A172 (cell line): ENCODE measurements at regions not wholly inside any gene's neighbourhood (a gene's known extent, or its start where the extent isn't known, plus 50 kb on each side); places are given as distances from the start of the nearest gene placed in this dataset.
A peak's percentile ranks its signal among the peaks of the same experiment; 100 is the strongest.
"Not testable (repeated sequence)": the region's sequence is repeated elsewhere in the genome, so short reads cannot be mapped to it uniquely, and the experiment has no call there.

ENCODE experiments used
- DNase-seq: peaks from one replicate; pipeline ENCODE4 v3.0.0-alpha.2; 2015; ENCODE audit warnings: low spot score

DNA sequence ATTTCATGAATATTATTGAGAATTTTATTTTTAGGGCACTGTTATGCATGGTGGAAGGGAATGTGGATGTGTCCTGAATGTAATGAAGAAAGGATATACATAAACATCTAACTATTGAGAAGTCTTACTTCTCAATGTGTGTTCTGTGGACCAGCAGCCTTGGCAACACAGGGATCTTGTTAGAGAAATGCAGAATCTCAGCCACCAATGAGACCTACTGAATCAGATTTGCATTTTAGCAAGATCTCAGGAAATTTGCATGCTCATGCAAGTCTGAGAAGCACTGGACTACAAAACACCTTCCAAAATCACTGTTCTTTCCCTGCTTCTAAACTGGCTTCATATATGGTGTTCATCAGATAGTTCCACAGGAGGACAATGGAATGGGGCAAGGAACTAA lies 139.7 kb upstream of the WDFY3 start:
- DNase-seq, result no peak

DNA sequence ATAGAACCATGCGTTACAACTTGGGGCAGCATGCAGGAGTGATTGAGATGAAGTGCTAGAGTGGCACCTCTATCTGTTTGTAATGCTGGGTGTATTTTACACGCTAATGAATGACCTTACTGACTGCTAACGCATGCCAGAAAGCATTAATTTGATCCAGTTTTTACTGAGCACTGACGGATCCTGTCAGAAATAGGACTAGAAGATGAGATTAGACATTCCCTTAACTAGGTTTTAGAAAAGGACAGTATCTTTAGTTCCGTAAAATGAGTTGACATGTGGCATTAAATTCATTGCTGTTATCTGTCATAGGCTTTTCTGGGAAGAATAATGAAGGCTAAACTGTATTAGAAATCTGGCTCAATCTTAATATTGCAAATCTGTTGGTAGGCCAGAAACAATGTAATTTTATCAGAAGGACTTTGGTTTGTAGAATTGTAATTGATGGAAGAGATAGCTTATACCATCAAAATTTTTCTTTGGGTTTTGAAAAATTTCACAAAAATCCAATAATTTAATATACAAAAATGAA lies 140.4 kb upstream of the WDFY3 start:
- DNase-seq, result no peak

DNA sequence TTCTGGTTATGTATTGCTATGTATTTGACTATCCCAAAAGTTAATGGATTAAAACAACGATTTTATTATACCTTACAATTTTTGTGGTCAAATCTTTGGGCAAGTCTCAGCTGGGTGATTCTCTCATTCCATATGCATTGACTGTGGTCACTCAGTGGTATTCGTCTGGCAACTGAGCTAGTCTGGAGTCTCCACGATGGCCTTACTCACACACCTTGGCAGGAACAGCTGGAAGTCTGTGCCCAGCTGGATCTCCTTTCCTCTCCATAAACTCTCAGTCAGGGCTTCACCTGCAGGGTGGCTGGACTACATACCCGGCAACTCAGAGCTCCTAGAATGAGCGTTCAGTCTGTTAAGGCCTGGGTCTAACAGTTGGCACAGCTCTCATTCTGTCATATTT lies 141.1 kb upstream of the WDFY3 start:
- peak; percentile 11 for DNase-seq

DNA sequence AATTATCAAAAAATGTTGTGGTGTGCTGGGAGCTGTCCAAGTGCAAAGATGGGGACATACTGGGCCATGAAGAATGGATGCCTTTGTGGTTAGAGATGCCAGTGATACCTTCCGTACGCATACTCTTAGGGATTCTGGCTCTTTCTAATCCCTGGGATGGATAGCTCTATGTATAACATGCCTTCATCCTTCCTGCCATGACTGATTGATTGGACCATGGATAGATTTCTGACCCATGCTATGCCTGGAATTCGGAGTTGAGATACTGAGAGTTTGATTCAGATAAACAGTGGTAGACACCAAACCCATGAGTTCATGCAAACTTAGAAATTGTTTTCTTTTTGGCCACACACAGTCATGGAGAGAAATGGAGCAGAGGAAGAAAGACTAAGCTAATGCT lies 147.2 kb upstream of the WDFY3 start:
- DNase-seq, result no peak

DNA sequence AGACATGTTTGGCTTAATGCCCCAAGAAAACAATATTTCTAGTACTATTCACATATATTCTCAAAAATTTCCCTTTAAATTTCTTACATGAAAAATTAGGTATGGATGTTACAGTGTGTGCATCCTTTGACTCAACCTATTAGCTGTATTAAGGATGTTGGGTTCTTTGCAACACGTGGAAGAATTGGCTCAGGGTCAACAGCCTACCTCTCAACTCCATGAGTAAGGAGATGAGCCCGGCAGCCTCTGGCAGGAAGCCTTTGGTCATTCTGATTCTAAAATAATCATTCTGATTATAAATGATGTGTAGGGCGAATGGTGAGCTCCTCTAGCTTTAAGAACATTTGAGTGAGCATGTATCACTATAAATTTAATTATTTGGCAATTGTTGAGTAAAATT lies 148.0 kb upstream of the WDFY3 start:
- no peak for DNase-seq

DNA sequence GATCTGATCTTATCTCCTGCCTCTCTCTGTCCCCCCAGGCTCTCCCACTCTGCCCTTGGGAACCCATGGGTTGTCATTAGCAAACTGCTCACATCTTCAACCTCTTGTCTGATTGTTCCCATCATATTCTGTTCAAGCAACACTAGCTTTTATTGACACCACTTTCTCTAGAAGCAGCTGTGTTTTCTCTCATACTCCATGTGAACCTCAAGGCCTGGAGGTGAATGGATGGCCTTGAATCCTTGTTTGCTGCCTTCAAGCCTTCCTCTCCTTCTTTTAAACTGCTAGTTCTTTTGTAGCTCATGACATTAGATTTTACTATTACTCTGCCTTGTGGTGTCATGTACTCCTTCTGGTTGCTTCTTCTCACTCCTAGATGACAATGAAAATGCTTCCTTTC lies 149.5 kb upstream of the WDFY3 start:
- DNase-seq, result no peak

DNA sequence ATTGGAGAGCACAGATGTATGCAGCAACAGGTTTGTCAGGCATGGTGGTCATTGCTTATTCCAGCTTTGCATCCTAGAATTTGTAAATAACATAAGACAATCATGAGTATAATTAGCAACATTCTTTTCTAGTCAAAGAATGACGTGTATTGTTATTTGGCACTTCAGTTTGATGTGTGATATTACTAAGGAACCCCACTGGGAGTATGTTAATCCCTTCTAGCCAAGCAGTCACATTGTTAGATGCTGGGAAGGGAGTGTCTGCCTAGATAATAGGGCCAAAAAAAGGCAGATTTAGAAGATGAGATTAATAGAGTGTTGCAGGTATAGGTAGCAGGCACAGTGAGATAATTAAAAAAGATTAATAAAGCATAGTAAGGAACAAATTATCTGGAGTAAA lies 159.2 kb upstream of the WDFY3 start:
- no peak for DNase-seq

DNA sequence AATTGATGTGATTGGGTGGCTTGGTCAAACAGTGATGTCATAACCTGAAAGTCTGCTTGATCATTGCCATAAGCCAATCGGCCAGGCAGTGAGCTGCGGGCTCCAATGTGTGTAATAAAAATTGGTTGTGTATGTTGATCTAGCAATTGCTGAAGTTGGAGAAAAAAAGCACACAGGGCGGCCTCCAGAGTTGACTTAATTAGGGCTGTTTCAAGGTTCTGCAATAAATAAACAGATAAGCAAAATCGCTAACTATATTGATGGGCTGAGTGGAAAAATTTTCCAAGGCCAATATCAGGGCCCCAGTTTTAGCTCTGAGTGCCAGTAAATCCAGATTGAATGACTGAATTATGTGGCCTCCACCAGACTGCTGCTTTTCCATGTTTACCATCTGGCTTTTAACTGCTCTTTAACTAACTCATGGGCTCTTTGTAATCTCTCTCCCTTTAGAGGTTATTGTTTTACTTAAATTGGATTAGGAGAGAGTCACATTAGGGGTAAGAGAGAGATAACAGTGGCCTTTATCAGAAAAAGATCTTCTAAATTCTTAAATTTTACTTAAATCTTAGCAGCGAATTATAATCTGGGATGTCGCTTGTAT lies 160.6 kb upstream of the WDFY3 start:
- no peak for DNase-seq

DNA sequence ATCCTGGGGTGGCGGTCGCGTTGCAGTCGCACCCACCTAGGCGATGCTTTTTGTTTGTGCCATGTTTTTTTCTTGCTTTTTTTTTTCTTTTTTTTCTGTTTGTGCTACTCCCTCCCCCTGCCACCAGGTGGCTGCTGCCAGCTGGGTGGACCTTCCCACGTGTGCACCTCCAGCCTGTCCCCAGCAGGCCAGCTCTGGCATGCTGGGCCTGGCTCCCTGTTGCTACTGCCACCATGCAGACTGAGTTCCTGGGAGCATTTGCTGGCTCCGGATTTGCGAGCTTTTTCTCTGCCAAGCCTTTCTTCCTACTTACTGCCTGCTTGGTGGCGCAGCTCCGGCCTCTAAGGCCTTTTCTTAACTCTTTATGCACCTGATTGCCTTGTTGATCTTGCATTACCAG lies 161.2 kb upstream of the WDFY3 start:
- peak; percentile 38 for DNase-seq

DNA sequence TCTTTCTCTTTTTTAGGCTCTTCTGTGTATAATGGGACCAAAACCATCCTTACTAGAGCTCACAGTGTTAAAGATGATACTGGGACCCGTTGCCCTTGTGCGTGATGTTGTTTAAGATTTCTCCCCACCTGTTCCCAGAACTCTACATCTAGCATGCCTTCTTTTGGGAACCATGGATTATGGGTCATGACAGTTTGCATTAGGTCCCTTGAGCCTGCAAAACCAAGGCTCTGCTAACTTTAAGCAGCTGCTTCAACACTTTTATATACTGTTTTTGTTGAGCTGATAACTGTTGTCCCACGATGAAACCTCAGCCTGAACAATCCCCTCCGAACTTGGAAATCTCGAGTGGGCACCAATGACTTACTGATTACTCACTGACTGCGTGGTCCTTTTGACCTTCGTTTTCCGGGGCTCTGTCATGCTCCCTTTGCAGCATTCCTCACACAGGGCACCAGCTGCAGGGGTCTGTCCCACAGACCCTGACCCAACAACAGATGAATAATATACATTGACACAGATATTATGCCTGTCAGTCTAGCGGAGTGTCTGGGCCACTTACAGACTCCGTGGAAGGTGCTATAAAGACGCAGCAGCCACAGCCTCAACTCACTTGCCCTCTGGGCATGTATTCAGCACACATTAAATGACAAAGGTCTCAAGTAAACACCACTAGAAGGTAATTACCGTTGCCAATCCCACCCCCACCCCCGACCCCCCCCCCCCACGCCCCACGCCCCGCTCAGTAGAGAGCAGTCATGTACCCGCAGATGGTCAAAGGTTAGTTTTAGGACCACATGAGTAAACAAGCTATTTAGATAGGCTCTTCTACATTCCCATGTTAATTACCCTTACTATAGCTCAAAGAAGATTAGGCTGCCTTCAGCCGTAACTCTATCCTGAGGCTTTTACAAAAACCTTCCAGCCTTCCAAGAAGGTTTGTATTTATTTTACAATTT lies 162.0 kb upstream of the WDFY3 start:
- DNase-seq, result no peak

DNA sequence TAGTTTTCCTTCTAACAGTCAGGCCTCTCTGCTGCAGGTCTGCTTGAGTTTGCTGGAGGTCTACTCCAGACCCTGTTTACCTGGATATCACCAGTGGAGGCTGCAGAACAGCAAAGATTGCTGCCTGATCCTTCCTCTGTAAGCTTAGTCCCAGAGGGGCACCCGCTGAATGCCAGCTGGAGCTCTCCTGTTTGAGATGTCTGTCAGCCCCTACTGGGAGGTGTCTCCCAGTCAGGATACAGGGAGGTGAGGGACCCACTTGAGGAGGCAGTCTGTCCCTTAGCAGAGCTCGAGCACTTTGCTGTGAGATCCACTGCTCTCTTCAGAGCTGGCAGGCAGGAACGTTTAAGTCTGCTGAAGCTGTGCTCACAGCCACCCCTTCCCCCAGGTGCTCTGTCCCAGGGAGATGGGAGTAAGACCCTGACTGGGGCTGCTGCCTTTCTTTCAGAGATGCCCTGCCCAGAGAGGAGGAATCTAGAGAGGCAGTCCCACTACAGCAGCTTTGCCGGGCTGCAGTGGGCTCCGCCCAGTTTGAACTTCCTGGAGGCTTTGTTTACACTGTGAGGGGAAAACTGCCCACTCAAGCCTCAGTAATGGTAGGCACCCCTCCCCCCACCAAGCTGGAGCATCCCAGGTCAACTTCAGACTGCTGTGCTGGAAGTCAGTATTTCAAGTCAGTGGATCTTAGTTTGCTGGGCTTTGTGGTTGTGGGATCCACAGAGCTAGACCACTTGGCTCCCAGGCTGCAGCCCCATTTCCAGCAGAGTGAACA lies 163.1 kb upstream of the WDFY3 start:
- not testable (repeated sequence) for DNase-seq

DNA sequence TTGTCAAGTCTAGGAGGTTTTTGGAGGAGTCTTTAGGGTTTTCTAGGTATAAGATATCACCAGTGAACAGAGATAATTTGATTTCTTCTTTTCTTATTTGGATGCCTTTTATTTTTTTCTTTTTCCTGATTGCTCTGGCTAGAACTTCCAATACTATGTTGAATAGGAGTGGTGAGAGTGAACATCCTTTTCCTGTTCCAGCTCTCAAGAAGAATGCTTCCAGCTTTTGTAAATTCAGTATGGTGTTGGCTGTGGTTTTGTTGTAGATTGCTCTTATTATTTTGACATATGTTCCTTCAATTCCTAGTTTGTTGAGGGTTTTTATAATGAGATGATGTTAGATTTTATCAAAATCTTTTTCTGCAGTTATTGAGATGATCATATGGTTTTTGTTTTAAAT lies 165.6 kb upstream of the WDFY3 start:
- no peak for DNase-seq

DNA sequence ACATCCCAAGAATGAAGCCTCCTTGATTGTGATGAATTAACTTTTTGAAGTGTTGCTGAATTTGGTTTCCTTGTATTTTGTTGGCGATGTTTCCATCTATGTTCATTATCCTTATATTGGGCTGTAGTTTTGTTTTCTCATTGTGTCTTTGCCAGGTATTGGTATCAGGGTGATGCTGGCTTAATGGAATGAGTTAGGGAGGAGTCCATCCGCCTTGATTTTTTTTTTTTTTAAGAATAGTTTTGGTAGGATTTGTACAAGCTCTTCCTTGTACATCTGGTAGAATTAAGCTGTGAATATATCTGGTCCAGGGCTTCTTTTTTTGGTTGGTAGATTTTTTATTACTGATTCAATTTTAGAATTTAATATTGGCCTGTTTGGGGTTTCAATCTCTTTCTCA lies 166.1 kb upstream of the WDFY3 start:
- no peak for DNase-seq

DNA sequence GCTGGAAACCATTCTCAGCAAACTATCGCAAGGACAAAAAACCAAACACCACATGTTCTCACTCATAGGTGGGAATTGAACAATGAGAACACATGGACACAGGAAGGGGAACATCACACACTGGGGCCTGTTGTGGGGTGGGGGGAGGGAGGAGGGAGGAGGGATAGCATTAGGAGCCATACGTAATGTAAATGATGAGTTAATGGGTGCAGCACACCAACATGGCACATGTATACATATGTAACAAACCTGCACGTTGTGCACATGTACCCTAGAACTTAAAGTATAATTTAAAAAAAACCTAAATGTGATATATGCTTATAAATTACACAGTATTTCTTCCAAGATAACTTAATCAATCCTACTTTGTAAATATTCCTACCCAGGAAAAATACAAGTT lies 173.3 kb upstream of the WDFY3 start:
- not testable (repeated sequence) for DNase-seq

DNA sequence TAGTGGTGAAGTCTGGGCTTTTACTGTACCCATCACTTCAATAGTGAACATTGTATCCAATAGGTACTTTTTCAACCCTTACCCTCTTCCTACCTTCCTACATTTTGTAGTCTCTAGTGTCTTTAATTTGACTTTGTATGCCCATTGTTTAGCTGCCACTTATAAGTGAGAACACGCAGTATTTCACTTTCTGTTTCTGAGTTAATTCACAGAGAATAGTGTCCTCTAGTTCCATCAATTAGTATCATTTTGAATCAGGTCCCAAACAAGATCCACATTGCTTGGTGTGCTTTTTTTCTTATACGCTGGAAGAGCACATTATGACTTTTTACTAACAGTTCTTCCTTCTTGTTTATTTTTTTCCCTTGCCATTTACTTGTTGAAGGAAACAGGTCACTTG lies 176.0 kb upstream of the WDFY3 start:
- no peak for DNase-seq

DNA sequence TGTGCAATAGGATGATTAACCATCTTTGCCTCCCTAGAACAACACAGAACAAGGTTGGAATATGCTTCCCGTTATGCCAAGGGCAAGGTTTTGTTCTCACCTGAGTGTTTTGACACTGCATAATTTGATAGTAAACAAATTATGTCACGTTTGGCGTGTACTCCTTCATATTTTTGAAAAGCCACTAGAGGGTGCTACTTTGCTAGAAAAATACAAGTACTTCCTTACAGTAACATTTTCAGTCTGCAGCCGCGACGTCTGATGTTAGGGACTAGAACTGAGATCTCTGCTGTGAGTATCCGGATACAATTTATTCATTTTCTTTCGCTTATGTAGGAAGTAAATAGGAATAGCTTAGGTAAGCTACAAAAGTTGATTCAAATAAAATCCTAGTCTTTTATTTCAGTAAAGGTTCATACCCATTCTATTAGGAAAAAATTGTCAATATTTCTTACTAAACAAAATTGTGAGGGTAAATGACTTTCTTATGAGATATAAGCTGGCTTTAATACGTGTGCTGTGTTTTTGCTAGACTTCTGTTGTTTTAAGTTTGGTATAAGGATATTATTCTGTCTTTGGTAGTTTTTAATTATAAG lies 181.1 kb upstream of the WDFY3 start:
- peak; percentile 55 for DNase-seq

DNA sequence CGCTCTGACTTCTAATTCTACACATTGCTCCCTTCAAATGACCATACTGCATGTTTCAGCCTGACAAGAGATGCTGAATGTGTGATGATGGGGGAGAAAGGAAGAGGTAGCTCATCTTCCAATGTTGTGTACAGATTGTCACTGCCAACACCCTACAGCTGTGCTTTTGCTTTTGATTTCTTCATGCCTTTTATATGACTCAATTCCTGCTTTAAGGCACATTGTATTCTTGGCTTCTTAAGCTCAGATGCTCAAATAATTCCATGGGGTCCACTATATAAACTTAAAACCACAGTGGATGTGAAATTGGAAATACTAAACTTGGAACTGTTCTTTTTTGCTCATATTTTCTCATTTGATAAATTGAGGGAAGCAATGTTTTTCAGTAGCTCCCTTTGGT lies 183.2 kb upstream of the WDFY3 start:
- no peak for DNase-seq

DNA sequence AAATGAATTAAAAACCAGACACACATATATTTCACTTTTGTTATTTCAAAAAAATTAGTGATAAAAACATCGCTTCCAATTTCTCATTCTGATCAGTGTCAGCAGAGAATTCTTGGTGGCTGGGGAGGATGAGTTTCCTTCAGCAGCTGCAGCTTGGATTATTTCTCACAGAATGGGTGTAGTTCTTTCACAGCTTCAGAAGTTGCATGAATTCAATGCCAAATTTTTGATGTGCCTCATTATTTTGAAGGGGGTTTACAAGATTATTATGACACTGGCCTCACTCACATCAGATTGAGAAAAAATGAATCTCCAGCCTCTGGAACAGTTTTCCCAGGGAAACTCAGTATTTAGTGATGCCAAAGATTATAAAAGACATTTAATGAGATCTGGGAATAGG lies 184.9 kb upstream of the WDFY3 start:
- no peak for DNase-seq

DNA sequence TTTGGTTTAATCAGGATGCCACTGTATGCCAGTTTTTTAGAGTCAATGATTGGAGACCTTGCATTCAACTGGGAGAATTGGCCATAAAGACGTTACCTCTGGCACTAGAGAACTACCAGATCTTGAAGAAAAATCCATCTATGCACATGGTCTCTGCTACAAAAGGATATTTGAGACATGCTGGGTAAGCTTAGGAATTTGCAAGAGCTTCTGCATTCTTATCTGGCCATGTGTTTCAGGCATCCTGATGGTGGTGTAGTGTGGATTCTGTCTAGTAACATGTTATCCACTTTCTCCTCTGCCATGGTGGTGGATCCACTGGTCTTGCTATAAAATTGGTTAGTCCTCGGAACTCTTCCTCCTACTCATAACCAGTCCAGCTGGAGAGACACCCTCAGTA lies 185.3 kb upstream of the WDFY3 start:
- no peak for DNase-seq

DNA sequence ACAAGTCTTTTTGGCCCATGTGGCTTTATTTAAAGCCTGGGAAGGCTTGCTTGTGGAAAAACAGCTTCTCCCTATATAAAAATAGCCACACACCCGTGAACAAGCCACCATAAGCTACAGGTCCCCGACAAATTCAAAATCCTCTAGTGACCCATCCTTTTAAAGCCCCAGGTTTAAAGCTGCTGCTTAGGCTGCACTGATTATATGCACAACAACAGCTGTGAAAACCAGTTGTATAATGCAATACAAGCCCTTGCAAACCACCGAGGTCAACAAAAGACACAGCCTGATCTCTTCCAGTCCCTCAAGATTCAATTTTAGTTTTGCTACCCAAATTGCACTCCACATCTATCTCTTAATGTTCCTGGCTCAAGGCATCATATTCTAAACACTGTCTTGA lies 186.0 kb upstream of the WDFY3 start:
- DNase-seq, result no peak

DNA sequence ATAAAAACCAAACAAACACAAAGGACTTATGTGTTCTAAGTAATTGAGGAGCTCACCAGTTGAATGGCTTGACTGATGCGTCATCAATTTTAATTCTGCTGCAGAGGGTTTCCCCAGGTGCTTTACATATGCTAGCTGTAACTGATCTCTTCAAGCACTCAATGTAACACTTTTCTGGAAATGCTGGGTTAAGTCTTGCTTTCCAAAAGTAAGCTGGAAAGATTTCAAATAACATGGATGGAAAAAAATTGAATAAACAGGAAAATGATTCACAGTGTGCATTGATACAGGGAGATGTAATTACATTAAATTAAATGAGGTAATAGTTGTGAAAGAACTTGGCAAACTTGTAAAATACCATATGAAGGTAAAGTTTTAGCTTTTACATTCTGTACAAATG lies 186.7 kb upstream of the WDFY3 start:
- no peak for DNase-seq

DNA sequence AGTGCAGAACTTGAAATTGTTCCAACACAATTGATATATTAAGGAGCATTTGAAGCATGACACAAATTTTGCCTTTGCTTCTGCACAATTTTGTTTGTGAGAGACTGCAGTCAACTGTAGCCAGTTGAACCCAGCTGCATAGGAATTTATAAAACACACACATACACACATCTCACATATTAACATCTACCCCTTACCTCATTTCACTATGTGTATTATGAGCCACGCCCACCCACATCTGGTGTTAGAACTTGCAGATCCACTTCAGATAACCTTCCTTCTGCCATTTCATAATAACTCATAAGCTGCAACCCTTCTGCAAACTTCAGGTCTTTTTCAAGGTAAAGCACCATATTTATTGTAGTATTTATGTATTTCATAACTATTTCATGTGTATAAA lies 188.1 kb upstream of the WDFY3 start:
- DNase-seq, result no peak
